DOHH2 (cell line): ENCODE measurements at regions not wholly inside any gene's neighbourhood (a gene's known extent, or its start where the extent isn't known, plus 50 kb on each side); places are given as distances from the start of the nearest gene placed in this dataset.

Source experiments
- H3F3A ChIP-seq: fragments of 200-600 bp; sonication (generic), shearing (Covaris generic); 2 replicates; pipeline ENCODE4 v1.6.0; 2016; ENCODE audit warnings: antibody characterized with exemption, mild to moderate bottlenecking; ENCODE audit not compliant: control insufficient read depth, insufficient read depth
- H3K27ac ChIP-seq: fragments of 200-600 bp; sonication (generic); 2 replicates; pipeline ENCODE4 v1.5.1; 2014; ENCODE audit warnings: low read depth, mild to moderate bottlenecking, low read length, moderate library complexity
- H3K27me3 ChIP-seq: fragments of 200-600 bp; sonication (generic); 2 replicates; pipeline ENCODE4 v1.6.1; 2014; ENCODE audit warnings: mild to moderate bottlenecking, low read length, mixed read lengths; ENCODE audit not compliant: control insufficient read depth
- H3K36me3 ChIP-seq: fragments of 200-600 bp; sonication (generic); 2 replicates; pipeline ENCODE4 v1.6.1; 2014; ENCODE audit warnings: mild to moderate bottlenecking, low read length, moderate library complexity, mixed read lengths; ENCODE audit not compliant: control insufficient read depth
- H3K4me1 ChIP-seq: fragments of 200-600 bp; sonication (generic); 2 replicates; pipeline ENCODE4 v1.6.1; 2014; ENCODE audit warnings: mild to moderate bottlenecking, low read length, mixed read lengths; ENCODE audit not compliant: control insufficient read depth
- H3K4me2 ChIP-seq: fragments of 200-600 bp; sonication (generic); 2 replicates; pipeline ENCODE4 v1.6.0; 2014; ENCODE audit warnings: mild to moderate bottlenecking, low read length, moderate library complexity
- H3K4me3 ChIP-seq: fragments of 200-600 bp; sonication (generic); 2 replicates; pipeline ENCODE4 v1.5.1; 2014; ENCODE audit warnings: mild to moderate bottlenecking, low read length, mixed read lengths
- H3K79me2 ChIP-seq: fragments of 200-600 bp; sonication (generic); 2 replicates; pipeline ENCODE4 v1.6.1; 2014; ENCODE audit warnings: mild to moderate bottlenecking, low read length, mixed read lengths; ENCODE audit not compliant: control insufficient read depth
- H3K9me2 ChIP-seq: fragments of 200-600 bp; sonication (generic); replicated peaks from 2 replicates; pipeline ENCODE4 v1.6.1; 2014; ENCODE audit warnings: mild to moderate bottlenecking, low read length, mixed read lengths; ENCODE audit not compliant: control insufficient read depth
- H3K9me3 ChIP-seq: fragments of 200-600 bp; sonication (generic); 2 replicates; pipeline ENCODE4 v1.6.1; 2014; ENCODE audit warnings: antibody characterized with exemption, low read length, mixed read lengths; ENCODE audit not compliant: control insufficient read depth, insufficient read depth
- H4K20me1 ChIP-seq: fragments of 200-600 bp; sonication (generic); 2 replicates; pipeline ENCODE4 v1.6.0; 2014; ENCODE audit warnings: low read depth, mild to moderate bottlenecking, antibody characterized with exemption, low read length, moderate library complexity; ENCODE audit not compliant: control insufficient read depth, insufficient read depth
- EZH2phosphoT487 ChIP-seq: fragments of 200-600 bp; sonication (generic); IDR thresholded peaks from 2 replicates; pipeline ENCODE4 v1.6.1; 2017; ENCODE audit warnings: borderline replicate concordance, mild to moderate bottlenecking, antibody characterized with exemption, low read length, moderate library complexity, mixed read lengths
- TF ChIP-seq, protein P1 (sequence below): fragments of 200-600 bp; sonication (generic); IDR thresholded peaks from one replicate; pipeline ENCODE4 v1.5.1; 2014; ENCODE audit warnings: antibody characterized with exemption, mild to moderate bottlenecking, low read depth, low read length; ENCODE audit not compliant: poor library complexity, severe bottlenecking

DNA sequence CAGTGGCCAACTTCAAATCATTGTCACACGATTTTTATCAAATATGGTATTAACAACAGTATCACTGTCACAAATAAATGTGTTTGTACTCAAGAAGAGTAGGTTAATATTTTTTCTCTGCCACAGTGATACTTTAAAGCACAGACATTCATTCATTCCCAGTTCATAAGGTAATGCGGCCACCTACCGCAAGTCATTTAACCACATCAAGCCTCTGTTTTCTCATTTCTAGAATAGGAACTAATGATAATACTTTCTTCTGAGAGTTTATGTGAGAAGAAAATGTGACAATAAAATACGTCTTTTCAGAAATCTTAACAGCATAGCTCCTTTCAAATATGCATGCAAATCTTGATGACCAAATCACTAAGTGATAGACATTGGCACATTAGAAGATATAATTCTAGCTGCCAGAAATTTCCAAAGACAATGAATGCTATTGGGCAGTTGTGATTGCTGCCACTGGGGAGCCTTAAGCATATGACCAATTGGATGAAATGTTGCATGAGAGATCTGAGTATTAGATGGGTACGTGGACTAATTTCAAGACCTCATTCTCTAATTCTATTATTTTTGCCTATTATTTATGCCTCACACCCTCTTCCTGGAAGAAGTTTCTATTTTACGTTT lies 430.9 kb downstream of the PID1 start:
- no peaks in the 10 kb centered on the region for H4K20me1 ChIP-seq
- no peak overlapping the region for H3K4me2 ChIP-seq
- TF ChIP-seq EZH2phosphoT487 = no peak
- TF ChIP-seq, protein P1, sequence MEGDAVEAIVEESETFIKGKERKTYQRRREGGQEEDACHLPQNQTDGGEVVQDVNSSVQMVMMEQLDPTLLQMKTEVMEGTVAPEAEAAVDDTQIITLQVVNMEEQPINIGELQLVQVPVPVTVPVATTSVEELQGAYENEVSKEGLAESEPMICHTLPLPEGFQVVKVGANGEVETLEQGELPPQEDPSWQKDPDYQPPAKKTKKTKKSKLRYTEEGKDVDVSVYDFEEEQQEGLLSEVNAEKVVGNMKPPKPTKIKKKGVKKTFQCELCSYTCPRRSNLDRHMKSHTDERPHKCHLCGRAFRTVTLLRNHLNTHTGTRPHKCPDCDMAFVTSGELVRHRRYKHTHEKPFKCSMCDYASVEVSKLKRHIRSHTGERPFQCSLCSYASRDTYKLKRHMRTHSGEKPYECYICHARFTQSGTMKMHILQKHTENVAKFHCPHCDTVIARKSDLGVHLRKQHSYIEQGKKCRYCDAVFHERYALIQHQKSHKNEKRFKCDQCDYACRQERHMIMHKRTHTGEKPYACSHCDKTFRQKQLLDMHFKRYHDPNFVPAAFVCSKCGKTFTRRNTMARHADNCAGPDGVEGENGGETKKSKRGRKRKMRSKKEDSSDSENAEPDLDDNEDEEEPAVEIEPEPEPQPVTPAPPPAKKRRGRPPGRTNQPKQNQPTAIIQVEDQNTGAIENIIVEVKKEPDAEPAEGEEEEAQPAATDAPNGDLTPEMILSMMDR = no peak
- no peaks in the 10 kb centered on the region for H3K27me3 ChIP-seq
- no peaks in the 10 kb centered on the region for H3K36me3 ChIP-seq
- no peaks in the 10 kb centered on the region for H3K79me2 ChIP-seq
- H3K9me2 ChIP-seq = no peaks in the 10 kb centered on the region
- no peak overlapping the region for H3K27ac ChIP-seq
- no peak overlapping the region for H3K4me3 ChIP-seq
- no peaks in the 10 kb centered on the region for H3K4me1 ChIP-seq
- no peaks in the 10 kb centered on the region for H3F3A ChIP-seq
- H3K9me3 ChIP-seq = no peaks in the 10 kb centered on the region

DNA sequence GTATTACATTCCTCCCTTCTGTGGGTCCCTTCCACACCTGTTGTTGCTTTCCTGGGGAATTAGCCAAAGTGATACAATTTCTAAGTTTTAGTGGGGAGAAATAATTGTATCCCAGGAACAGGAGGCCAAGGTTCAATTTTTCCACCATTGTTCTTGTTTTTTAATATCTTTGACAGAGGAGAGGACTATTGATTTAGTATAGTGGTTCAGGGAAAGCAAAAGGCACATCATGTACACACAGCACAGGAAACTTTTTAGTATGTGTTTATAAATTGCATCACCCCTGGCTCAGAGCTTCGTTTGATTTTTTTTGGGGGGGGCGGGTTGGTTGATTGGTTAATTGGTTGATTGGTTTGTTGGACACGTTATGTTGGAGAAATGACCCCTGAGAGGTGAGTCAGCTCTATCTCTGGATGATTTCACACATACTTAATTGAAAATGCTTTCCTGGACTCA lies 431.6 kb downstream of the PID1 start:
- H3K27me3 ChIP-seq = no peaks in the 10 kb centered on the region
- H3K4me1 ChIP-seq = no peaks in the 10 kb centered on the region
- no peak for TF ChIP-seq EZH2phosphoT487
- TF ChIP-seq, protein P1 = no peak
- H3K27ac ChIP-seq = no peak overlapping the region
- no peak overlapping the region for H3K4me2 ChIP-seq
- no peaks in the 10 kb centered on the region for H4K20me1 ChIP-seq
- H3K36me3 ChIP-seq = no peaks in the 10 kb centered on the region
- no peak overlapping the region for H3K4me3 ChIP-seq
- no peaks in the 10 kb centered on the region for H3K79me2 ChIP-seq
- H3K9me3 ChIP-seq = no peaks in the 10 kb centered on the region
- no peaks in the 10 kb centered on the region for H3F3A ChIP-seq
- no peaks in the 10 kb centered on the region for H3K9me2 ChIP-seq

- H3K9me3 ChIP-seq = no peaks in the 10 kb centered on the region
- H4K20me1 ChIP-seq = no peaks in the 10 kb centered on the region
- H3K79me2 ChIP-seq = no peaks in the 10 kb centered on the region
Observed at GRCh38 chr2:228838819-228839218, 432.3 kb downstream of the PID1 start.

More at GRCh38 chr2:228838819-228839218, 432.3 kb downstream of the PID1 start:
- no peaks in the 10 kb centered on the region for H3K27me3 ChIP-seq
- no peak overlapping the region for H3K27ac ChIP-seq
- no peaks in the 10 kb centered on the region for H3K9me2 ChIP-seq
- TF ChIP-seq EZH2phosphoT487 = no peak
- TF ChIP-seq, protein P1 = no peak
- H3K4me2 ChIP-seq = no peak overlapping the region
- no peak overlapping the region for H3K4me3 ChIP-seq
- no peaks in the 10 kb centered on the region for H3F3A ChIP-seq
- H3K4me1 ChIP-seq = no peaks in the 10 kb centered on the region
- H3K36me3 ChIP-seq = no peaks in the 10 kb centered on the region
